ENCODE measurements at regions not wholly inside any gene's neighbourhood (a gene's known extent, or its start where the extent isn't known, plus 50 kb on each side); places are given as distances from the start of the nearest gene placed in this dataset.

DNA sequence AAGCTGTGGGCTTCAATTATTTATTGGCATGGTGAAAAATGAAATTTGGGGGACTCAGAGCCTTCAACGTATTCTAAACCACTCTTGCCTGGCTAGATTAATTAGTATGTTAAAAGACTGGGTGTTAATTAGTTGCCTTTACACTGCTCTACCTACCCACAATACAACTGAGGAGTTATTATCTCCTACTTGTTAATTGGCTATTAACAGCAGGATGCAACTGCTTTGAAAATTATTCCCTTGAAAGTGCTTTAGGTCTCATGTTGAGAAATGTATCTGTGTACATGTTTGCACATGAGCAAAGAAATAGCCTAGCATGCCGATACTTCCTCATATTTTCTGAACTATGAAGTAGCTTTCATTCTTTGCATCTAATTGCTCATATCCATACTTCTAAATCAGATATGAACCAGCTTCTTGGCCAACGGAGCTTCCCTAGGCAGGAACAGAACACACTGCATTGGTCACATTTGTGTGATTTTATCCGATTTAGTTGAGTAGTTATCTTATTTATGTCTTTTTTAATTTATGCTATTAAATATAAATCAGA, 155.8 kb downstream of the GPAM start:
- H3K4me1 ChIP-seq (ENCODE audit: low read depth): no peaks in the 10 kb centered on the region
- H3K9me3 ChIP-seq: peaks cover 15% of the 10 kb centered on the region
- DNase-seq: no peak
- no peak overlapping the region for H3K4me3 ChIP-seq
- no peaks in the 10 kb centered on the region for H3K36me3 ChIP-seq (ENCODE audit: low read depth)
- intact Hi-C loops (cut with DNase I, micrococcal nuclease): no loop called here
- ATAC-seq: no peak
- TF ChIP-seq, protein P1, sequence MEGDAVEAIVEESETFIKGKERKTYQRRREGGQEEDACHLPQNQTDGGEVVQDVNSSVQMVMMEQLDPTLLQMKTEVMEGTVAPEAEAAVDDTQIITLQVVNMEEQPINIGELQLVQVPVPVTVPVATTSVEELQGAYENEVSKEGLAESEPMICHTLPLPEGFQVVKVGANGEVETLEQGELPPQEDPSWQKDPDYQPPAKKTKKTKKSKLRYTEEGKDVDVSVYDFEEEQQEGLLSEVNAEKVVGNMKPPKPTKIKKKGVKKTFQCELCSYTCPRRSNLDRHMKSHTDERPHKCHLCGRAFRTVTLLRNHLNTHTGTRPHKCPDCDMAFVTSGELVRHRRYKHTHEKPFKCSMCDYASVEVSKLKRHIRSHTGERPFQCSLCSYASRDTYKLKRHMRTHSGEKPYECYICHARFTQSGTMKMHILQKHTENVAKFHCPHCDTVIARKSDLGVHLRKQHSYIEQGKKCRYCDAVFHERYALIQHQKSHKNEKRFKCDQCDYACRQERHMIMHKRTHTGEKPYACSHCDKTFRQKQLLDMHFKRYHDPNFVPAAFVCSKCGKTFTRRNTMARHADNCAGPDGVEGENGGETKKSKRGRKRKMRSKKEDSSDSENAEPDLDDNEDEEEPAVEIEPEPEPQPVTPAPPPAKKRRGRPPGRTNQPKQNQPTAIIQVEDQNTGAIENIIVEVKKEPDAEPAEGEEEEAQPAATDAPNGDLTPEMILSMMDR (IDR thresholded peaks at IDR 0.05): no peak

DNA sequence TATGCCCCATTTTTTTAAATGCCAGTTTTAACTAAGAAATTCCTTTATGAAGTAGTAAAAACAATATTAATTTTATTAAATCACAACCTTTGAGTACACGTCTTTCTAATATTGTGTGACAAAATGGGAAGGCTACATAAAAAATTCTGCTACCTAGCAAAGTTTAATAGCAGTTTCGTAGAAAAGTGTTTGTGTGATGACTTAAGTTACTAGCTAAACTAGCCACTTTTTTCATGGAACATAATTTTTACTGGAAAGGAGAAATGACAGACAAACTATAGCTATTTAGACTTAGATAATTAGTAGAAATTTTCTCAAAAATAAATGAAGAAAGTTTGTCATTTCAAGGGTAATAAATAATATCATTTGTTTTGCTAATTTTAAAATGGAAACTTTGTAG, 153.1 kb downstream of the GPAM start:
- no peaks in the 10 kb centered on the region for H3K36me3 ChIP-seq (ENCODE audit: low read depth)
- intact Hi-C loops (cut with DNase I, micrococcal nuclease): no loop called here
- DNase-seq: no peak
- TF ChIP-seq, protein P1 (IDR thresholded peaks at IDR 0.05): no peak
- H3K9me3 ChIP-seq: peaks cover 15% of the 10 kb centered on the region
- no peak for ATAC-seq
- H3K4me3 ChIP-seq: no peak overlapping the region
- no peaks in the 10 kb centered on the region for H3K4me1 ChIP-seq (ENCODE audit: low read depth)

DNA sequence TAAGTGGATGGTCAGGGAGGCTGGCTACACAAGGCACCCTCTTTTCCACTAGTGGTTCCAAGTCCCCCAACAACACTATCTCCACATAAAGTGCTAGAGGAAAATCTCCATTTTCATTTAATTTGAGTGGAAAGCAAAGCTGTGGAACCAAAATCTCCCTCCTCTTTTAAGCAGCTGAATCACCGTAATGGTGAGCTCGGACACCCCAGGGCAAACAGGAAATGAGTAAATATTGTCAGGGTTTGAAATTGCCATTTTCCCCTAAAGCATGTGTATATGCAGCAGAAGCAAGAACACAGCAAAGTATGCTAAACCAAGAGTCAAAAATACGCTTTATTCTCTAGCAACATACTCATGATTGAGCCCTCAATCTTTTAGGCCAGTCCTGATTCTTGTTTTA, 143.7 kb downstream of the GPAM start:
- Histone ChIP-seq H3K36me3 (ENCODE audit: low read depth) (no peaks in the 10 kb centered on the region), H3K9me3 (peaks cover 3% of the 10 kb centered on the region), H3K4me3 (no peak overlapping the region), H3K4me1 (ENCODE audit: low read depth) (no peaks in the 10 kb centered on the region)
- intact Hi-C loops (cut with DNase I, micrococcal nuclease): no loop called here
- DNase-seq: no peak
- ATAC-seq: no peak
- TF ChIP-seq, protein P1 (IDR thresholded peaks at IDR 0.05): no peak

DNA sequence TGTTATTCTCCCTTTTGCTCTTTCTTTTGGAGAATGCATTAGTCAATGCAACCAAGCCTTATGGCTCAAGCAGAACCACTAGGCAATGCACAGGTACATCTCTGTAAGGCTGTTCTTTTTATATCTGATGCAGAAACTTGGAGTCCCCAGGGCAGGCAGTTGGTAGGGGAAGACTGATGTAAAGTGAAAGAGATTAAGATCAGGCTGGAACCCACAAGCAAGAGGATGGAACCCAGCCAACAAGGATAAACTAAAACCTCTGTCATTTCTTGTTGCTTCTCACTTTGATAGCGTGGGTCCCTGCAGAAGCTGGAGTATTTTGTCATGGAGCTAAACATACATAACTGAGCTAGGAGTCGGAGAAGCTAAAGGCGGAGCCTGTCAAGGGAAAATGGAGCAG, 142.9 kb downstream of the GPAM start:
- H3K36me3 ChIP-seq (ENCODE audit: low read depth): no peaks in the 10 kb centered on the region
- ATAC-seq (no peak), DNase-seq (no peak)
- TF ChIP-seq, protein P1 (IDR thresholded peaks at IDR 0.05): no peak
- H3K9me3 ChIP-seq: peaks cover 3% of the 10 kb centered on the region
- no peak overlapping the region for H3K4me3 ChIP-seq
- intact Hi-C loops (cut with DNase I, micrococcal nuclease): no loop called here
- no peaks in the 10 kb centered on the region for H3K4me1 ChIP-seq (ENCODE audit: low read depth)

DNA sequence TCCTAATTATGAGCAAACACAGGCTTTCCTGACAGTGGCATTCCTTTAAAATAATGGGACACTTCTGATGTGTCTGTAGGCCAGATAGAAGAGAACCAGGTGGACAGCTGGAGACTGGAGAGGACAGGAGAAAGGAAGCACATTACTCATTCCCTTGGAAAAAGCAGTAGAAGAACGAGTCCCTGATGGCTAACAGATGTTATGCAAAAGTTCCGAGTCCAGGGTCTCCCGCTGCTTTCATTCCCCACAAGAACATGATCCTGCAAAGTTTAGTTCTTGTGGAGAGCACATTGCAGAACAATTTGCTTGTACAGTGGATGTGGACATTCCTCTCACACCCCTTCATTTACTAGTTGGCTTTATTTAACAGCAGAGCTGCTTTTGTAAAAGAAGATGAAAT, 137.6 kb downstream of the GPAM start:
- Histone ChIP-seq H3K36me3 (ENCODE audit: low read depth) (no peaks in the 10 kb centered on the region), H3K9me3 (peaks cover 3% of the 10 kb centered on the region), H3K4me3 (no peak overlapping the region), H3K4me1 (ENCODE audit: low read depth) (no peaks in the 10 kb centered on the region)
- no peak for DNase-seq
- TF ChIP-seq, protein P1 (IDR thresholded peaks at IDR 0.05): no peak
- ATAC-seq: no peak
- intact Hi-C loops (cut with DNase I, micrococcal nuclease): no loop called here

DNA sequence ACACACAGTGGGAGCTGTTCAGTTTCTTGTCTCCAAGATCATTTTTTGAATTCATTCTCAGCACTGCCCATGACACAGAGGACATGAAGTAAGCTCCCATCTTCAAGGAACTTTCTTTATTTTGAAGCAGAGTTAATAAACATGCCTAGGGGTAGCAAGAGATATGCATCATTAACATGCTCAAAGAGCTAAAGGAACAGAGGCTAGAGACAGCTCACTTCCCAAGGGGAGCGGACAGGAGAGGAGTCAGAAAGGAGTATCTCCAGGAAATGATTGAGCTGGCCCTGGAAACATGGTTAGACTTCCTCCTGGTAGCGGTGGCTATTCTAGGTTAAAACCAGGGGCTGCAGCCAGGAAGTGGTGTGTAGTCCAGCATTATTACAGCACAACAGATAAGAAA, 135.9 kb downstream of the GPAM start:
- intact Hi-C loops (cut with DNase I, micrococcal nuclease): no loop called here
- H3K9me3 ChIP-seq: no peaks in the 10 kb centered on the region
- TF ChIP-seq, protein P1 (IDR thresholded peaks at IDR 0.05): no peak
- ATAC-seq (no peak), DNase-seq (no peak)
- H3K4me3 ChIP-seq: no peak overlapping the region
- no peaks in the 10 kb centered on the region for H3K4me1 ChIP-seq (ENCODE audit: low read depth)
- no peaks in the 10 kb centered on the region for H3K36me3 ChIP-seq (ENCODE audit: low read depth)

All from mucosa of descending colon (tissue), 3 donors.